ENCODE measurements at regions not wholly inside any gene's neighbourhood (a gene's known extent, or its start where the extent isn't known, plus 50 kb on each side); places are given as distances from the start of the nearest gene placed in this dataset.

DNA sequence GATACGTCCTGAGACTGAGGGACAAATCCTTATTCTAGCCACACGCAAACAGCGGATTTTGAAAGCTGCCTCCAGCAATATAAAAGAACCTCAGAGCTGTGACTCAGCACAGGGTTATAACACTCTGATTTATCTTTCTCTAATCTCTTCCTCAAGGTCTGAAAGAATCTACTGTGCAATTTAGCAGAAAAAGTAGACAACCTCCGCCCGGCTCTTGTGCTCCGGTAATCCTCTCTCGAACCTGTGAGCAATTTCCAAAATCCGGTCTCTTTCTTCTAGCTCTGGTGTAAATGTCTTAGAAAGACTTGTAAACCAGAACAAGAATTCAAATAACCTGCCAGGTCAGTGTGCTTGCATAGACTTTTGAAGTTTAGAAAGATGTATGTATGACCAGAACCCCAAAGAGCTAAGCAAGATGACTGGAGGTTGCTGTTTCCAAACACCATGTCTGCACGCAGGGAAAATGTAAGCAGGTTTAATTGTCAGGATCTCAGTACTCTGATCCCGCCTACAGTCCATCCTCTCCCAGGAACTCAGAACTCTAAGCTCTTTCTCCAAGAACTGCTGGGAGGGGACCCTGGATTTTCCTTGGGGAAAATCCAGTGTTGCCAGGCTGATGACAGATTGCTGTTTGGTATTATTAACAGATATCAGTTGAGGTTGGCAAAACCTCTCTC lies 338.1 kb downstream of the RFC3 start:
- TF ChIP-seq, protein P1, sequence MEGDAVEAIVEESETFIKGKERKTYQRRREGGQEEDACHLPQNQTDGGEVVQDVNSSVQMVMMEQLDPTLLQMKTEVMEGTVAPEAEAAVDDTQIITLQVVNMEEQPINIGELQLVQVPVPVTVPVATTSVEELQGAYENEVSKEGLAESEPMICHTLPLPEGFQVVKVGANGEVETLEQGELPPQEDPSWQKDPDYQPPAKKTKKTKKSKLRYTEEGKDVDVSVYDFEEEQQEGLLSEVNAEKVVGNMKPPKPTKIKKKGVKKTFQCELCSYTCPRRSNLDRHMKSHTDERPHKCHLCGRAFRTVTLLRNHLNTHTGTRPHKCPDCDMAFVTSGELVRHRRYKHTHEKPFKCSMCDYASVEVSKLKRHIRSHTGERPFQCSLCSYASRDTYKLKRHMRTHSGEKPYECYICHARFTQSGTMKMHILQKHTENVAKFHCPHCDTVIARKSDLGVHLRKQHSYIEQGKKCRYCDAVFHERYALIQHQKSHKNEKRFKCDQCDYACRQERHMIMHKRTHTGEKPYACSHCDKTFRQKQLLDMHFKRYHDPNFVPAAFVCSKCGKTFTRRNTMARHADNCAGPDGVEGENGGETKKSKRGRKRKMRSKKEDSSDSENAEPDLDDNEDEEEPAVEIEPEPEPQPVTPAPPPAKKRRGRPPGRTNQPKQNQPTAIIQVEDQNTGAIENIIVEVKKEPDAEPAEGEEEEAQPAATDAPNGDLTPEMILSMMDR (IDR thresholded peaks at IDR 0.05; ENCODE audit: low read depth, low read length), result no peak
- no peak overlapping the region for H3K4me3 ChIP-seq (ENCODE audit: low read depth, low read length)

DNA sequence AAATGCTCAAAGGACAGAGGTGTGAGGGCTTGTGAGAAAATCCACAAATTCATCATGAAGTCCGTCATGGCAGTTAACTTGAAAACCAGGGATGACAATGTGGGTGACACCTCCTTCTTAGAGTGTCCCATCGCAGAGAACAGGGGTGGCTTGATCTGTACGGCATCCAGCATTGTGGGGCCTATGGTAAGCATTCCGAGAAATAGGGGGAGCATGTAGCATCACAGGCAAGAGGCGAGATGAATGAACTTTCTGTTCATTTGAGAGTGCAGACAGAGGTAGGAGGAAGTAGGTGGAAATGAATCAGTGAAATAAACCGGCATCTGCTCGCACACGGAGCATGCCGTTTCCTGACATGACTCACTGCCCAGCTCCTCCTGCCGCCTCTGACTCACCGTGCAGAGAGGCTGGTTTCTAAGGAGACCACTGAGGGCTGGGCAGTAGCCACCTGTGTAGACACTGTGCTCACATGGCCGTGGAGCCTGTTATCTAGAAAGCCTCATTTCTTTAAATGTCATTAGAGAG lies 339.0 kb downstream of the RFC3 start:
- TF ChIP-seq, protein P1 (IDR thresholded peaks at IDR 0.05; ENCODE audit: low read depth, low read length), result no peak
- H3K4me3 ChIP-seq (ENCODE audit: low read depth, low read length), result peak overlapping the region; percentile 30; the same call in 1 of the 2 replicates

DNA sequence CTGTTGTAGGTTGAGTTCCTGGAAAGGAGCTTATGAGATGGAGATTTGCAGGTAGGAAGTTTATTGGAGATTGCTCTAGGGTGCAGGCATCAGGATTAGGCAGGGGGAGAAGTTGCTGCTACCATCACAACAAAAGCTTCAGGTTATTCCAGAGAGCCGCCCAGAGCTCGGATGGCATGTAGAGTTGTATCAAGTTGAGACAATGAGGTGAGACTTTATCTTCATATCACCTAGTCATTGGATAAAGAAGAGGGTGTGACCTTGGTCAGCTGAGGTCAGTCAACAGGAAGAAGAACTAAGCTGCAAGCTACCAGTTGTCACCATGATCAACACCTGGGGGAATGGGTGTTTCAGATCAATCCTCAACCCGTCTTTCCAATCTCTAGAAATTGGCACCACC lies 342.0 kb downstream of the RFC3 start:
- no peak overlapping the region for H3K4me3 ChIP-seq (ENCODE audit: low read depth, low read length)
- TF ChIP-seq, protein P1 (IDR thresholded peaks at IDR 0.05; ENCODE audit: low read depth, low read length), result no peak

DNA sequence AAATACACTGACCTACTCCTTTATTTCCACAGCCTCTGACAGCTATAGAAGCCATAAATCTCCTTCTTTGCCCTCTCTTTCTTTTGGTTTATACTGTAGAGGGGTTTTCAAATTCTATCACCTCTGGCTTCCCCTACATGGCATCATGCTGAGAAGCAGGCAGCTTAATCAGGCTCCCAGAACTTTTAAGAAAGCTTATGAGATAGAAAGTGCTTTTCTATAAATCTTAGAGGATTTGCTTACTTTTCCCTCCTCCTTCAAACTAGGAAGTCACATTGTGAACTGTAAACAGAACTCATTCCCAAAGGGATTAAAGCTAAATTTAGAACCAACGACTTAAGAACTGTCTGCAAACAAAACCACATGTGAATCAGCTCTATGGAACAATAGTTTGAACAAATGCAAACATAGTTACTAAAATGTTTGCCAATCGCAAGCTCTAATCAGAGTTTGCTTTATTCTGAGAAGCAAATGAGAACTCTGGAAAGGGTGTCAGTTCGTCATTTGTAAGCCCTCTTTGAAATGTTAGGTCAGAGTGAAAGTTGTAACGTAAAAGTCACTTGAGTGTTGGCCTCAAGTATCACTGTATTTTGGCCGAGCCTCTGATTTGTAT lies 344.1 kb downstream of the RFC3 start:
- peak overlapping the region; percentile 25 for H3K4me3 ChIP-seq (ENCODE audit: low read depth, low read length)
- TF ChIP-seq, protein P1 (IDR thresholded peaks at IDR 0.05; ENCODE audit: low read depth, low read length), result no peak

DNA sequence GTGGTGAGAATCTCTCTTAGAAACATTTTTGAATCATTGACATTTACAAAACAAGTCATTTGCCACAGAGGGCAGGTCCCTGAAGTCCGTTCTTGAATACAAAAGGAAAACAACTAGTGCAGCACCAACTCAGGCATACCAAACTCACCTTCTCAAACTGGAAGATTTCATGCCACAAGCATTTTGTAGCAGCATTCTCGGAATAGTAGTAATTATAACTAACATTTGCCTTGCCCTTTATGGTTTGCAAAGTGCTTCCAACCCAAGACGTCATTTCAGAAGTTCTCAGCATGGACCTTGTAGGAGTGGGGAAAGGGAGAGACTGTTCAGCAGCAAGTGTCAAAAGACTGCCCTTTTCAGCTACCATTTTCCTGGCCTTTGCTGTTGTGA lies 344.6 kb downstream of the RFC3 start:
- TF ChIP-seq, protein P1 (IDR thresholded peaks at IDR 0.05; ENCODE audit: low read depth, low read length), result no peak
- peak overlapping the region; percentile 25 for H3K4me3 ChIP-seq (ENCODE audit: low read depth, low read length)

DNA sequence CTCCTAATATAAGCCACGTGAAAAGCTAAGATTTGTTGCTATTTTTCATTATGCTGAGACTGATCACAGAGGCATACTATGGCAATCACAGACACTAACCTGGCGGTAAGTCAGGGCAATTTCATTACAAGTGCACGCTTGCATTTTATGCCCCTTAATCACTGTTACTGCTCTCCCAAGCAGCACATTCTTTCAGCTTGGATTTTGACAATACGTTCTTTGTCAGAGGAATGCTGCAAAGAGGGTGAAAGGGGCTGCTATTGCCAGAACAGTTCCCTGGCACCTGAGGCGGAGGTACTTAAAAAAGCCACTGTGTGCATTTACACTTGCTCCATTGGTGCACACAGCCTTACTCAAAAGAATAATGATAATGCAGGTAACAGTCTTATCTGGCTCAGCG lies 346.6 kb downstream of the RFC3 start:
- H3K4me3 ChIP-seq (ENCODE audit: low read depth, low read length), result no peak overlapping the region
- TF ChIP-seq, protein P1 (IDR thresholded peaks at IDR 0.05; ENCODE audit: low read depth, low read length), result no peak

DNA sequence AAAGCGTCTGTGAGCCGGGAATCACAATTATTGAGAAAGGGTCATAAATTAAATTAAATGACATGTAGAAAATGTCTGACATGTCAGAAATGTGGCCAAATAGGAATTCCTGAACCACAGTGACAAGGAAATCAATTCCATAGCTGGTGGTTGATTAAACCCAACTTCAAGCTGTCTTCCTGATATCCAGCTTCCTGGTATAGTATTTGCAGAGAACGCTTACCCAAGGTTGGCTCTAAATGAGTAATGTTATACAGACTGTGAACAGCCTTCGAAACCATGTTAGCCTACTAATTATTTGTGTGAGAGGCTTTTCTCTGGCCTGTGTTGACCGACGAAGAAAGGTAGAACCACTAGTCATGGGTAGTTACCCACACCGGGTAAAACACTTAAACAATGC lies 347.2 kb downstream of the RFC3 start:
- TF ChIP-seq, protein P1 (IDR thresholded peaks at IDR 0.05; ENCODE audit: low read depth, low read length), result no peak
- no peak overlapping the region for H3K4me3 ChIP-seq (ENCODE audit: low read depth, low read length)

All from WI38 (cell line).